GM19455 (cell line): ENCODE measurements at regions not wholly inside any gene's neighbourhood (a gene's known extent, or its start where the extent isn't known, plus 50 kb on each side); places are given as distances from the start of the nearest gene placed in this dataset.

Experiments
- ATAC-seq: cut with Tn5 transposase; IDR thresholded peaks from one replicate; pipeline ENCODE4 v1.9.1; 2021; ENCODE audit not compliant: unreplicated experiment

DNA sequence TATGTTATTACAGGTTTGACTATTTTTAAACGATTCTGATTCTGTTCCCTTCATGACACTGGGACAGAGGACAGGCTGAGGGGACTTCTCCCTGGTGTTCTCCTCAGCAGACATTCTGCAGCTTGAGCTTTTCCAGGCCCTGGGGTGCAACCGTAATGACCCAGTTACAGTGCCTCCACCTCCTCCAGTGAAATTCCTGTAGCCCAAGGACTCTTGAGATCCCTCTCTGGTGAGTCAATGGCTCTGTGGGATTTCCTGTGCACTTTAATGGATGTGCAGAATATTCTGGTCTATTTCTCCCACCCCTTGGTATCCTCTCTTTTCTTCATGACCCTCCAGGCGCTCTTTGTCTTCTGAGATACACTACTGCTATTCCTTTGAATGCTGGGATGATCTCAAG lies 319.3 kb downstream of the INHBA start:
- no peak for ATAC-seq

DNA sequence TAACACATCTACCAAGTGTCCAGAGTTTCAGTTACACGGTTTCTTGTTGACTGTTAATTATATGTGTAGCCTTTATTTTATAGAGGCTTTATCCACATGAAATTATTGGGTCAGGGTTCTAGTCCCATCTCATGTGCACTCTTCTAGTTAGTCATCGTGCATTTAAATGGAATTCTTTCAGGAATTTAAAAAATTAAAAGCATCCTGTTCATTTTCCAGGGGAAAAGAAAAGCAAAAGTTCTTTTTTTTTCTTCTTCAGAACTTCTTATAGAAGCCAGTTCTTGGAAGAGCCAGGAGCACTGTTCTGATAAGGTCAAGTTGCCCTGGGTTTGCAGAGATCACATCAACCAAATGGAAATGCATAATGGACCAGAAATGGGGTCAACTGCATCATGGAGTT lies 324.7 kb downstream of the INHBA start:
- no peak for ATAC-seq

DNA sequence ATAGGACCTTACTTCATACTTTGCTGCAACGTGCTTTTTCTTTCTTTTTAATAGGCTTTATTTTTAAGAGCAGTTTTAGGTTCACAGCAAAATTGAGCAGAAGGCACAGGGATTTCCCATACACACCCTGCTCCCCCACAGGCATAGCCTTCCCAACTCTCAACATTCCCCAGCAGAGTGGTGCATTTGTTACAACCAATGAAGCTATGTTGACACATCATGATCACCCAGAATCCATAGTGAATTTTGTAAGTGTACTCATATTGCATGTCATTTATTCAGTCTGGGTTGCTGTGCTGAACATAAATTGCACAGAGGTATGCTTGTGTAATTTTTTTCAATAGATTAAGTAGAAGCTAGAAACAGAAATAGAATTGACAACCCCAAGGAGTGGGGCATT lies 327.3 kb downstream of the INHBA start:
- no peak for ATAC-seq

DNA sequence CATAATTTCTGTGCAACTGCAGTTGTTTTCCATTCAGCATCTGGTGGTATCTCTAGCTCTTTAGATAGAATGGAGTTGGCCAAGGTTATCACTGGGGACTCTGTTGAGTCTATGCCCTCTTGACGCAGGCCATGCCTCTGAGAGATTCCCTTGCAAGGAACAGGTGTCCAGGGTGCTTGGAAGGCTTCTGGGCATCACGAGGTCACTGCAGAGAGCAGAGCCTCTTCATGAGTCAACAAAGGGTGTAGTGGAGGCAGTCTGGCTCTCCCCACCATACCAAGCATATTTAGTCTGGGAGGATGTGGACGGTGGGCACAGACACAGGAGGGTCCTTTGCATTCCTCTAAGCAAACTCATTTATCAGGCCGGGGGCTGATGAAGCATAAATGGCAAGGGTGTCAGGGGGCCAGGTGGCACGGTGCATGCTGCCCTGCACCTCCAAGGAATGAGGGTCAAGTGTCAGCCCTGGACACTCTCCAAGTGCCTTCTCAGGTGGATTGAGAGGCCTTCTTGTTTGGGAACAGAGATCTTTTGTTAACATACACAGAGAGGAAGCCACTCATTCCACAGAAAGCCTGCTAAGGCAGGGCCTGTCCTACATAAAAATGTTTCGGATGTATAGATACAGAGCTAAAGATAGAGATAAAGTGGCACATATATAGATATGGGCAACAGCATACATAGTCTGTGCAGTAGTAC lies 328.6 kb downstream of the INHBA start:
- ATAC-seq = no peak

DNA sequence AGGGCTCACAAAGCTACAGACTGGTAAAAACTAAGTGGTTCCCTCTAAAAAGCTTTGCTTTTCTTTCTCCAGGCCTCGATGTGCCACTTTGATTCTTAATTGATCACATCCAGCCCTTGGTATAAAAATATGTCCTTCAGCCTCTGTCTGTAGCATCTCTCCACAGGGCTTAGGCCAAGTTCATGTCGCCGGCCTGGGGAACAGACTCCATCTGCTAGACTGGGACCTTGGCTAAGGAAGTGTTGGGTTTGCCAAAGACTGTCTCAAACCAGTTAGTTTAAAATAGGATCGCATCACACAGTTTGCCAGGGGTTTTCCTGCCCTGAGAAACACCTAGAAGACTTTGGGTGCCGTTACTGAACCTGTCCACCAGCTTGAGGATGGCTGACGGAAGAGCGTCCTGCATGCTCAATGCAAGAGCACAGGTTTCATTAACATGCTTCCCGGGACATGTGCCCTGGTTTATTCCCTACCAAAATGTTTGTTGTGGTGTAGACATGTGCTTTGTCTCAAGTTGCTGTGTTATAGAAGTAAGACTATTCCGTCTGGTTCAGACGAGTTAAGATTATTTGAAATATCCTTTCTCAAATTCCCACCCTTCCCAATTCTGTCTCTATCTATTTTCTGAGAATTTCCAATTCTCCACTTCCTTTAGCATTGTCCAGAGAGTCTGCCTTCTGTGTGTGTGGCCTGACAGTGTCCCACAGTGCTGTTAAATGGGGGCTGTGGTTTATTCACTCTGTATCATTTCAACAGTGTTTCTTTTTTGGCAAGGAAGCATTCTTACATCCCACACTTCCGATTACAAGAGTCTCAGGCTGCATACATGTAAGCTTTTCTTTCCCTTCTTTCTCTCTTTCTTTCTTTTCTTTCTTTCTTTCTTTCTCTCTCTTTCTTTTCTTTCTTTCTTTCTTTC lies 334.7 kb downstream of the INHBA start:
- ATAC-seq = no peak

DNA sequence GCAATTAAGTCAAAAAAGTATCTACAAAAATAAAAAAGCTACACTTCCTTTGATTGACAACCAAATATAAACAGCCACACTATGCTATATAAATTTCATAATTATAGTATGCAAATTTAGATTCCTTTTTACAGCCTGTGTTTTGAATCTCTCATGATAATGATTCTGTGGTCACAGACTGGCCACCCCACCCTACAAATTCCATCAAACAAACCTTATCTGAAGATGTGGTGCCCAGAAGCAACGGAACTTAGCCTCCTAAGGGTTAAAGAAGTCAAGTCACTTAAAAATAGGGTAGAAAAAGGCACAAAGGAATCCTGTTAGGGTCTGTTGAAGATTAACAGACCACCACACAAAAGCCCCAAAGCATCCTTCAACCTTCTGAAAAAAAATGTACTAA lies 351.8 kb downstream of the INHBA start:
- ATAC-seq = no peak

DNA sequence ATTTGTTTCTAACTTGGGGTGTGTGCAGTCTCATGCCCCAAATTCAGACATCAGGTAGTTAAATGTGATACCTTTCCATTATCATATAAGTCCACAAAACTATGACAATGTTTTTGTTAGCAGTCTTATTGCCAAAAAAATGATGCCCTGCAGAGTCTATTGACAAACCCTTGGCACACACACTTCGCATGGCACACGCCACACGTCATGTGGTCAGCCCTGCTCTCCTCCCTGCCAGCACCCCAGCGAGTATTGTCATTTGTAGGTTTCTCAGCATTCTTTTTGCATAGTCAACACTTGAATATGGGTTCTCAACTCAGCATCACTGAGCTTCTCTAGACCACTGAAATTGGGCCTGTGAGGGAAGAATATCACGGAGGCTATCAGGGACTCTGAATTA lies 356.0 kb downstream of the INHBA start:
- ATAC-seq = no peak

DNA sequence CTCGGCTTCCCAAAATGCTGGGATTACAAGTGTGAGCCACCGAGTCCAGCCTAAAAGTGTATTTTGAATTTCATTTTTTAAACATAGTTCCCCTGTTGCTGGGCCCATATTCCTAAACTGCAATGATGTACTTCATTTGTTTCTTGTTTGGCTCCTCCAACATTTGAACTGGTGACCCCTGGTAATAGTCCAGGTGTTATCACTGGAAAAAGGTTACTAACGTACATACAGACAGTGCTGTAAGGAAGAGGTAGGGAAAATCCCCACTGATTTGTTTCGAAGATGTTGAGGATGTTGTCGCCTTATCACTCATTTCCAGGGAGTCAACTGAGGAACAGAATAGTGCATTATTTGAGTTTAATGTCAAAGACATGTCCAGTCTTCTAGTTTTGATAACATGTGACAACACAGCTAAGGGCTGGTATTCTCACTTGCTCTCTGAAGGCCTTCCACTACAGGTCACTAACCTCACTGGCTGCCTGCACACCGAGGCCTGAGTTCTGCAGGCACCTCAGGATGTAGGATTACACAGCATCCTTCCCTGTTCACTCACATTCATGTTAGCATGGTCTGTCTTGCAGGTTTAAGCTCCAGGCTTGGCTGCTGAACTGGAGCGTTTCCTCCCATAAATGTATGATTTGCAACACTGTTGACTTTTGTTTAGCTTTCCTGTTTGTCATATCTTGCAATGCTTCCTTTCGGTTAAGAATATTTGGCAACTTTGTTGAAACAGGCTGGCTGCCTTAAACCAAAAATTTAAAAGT lies 362.8 kb downstream of the INHBA start:
- ATAC-seq = no peak

DNA sequence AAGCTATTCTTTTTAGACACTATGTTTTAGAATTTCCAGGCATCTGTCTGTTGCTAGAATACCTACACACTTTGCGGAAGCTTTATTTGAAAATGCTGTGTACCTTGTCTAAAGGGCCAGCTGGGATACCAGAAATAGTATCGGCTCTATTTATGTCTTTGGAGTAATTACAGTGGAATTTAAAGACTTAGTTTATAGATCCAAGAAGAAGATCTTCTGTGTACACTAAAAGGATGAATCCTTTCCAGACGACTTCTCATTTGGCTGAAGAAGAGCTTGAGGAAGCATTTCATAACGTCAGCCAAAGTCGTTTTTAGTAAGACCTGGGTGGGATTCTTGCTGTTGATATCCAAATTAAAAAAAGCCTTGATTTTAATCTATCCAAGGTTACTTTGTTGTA lies 365.9 kb downstream of the INHBA start:
- ATAC-seq = no peak

DNA sequence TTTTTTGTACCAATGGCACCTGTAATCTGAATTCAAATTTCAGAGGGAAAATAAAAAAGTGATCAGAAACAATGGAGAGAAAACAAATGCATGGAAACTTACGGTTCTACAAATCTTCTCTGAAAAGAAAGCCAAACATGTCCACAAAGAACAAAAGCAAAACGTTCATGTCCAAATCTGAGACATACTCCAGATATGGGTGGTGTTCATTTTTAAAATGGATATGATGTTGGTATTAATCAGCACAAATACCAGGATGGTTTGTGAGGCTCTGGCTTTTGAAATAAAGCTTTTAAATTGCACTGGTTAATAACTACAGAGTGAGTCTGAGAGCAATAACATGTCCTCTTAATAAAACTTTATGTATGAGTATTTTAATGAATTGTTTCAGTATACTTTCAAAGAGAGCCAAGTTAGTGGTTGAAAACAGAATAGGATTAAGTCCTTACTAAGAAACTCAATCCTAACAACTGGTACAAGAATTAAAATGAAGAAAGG lies 366.4 kb downstream of the INHBA start:
- ATAC-seq = no peak

DNA sequence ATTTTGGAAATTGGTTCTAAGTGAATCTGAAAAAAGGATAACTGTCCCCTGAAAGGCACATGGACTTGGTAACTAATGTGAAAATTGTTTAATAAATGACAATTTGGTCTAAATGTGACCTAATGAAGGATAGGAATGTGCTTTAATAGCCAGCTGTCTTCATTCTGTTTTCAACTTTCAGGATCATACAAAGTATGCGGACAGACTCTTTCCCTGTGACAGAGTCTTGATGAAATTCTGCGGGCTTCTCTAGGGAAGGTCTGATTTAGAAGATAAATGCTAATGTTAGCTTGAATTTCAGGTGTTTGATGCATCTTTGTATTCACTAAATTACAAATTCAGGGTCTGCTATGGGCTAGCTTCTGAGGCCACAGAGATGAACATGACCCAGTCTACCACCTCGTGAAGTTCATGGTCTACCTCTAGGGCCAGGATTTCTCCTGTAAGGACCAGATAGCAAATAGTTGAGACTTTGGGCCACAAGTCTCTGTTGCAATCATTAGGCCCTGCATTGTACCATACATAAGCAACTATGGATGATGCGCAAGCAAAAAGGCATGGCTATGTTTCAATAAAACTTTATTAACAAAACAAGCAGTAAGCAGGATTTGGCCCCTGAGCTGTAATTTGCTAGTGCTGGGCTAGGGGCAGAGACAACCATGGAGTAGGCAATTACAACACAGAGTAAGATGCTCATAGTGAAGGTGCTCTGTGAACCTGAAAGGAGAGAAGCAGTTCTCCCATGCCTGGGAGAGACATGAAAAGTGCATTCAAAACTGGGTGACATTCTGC lies 368.6 kb downstream of the INHBA start:
- no peak for ATAC-seq

DNA sequence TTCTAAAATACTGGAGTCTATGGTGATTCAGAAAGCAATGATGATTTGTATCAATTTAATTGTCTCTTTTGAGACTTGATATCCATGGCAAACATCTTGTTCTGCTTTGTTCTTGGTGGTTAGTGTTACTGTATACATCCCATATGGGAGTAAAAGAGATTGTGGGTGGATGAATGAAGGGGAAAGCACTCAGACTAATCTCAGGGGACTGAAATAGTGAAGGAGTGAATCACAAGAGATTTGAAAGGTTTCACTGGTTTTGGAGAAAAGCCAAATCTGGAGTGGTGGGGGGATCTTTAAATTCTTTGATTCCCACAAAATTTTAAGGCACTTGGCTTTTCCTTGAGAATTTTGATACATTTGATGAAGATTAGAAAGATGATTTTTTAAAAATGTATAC lies 369.4 kb downstream of the INHBA start:
- no peak for ATAC-seq

DNA sequence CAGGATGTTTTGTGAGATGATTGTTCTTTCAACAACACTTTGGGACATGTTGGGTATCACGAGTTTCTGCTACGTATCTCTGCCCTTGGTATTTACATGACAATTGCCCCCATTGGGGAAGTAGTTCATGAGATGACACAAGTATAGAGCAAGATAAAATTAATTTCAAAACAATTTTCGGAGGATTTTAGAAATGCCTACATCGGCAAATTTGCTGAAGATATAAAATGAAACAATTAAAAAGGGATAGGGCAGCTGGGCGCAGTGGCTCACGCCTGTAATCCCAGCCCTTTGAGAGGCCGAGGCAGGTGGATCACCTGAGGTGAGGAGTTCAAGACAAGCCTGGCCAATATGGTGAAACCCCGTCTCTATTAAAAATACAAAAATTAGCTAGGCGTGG lies 371.7 kb downstream of the INHBA start:
- ATAC-seq = no peak

DNA sequence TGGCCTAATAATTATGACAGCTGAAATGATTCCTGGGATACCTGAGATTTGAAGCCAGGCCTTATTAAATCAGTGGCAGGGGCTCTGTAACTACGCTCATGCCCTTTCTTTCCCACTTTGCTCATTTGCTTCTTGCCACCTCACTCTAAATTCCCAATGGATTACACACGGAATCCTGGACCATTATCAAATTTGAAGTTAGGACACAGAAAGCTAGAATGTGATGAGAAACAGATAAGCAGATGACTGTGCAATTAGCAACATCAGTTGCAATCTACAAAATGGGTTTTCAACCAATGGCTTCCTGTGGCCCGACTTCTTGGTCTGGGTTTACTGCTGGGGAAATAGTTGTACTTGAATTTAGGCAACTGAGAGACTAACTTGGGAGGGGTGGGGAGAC lies 374.3 kb downstream of the INHBA start:
- no peak for ATAC-seq

DNA sequence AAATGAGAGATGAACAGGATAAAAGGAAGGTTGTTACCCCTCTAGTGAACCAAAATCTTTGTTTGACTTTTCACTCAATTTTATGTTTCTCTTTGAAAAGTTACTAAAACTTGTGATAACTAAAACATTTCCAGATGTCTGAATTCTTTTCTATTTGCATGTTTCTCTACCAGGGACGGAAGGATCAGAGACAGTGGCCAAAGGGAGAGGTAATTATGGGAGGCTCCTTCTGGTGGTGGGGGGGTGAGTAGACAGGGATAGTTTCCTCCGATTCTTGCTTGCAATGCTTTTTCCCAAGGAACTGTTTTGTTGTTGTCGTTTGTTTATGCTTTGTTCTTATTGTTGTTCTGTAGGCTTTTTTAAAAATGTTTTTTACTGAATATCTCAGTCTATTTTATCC lies 374.8 kb downstream of the INHBA start:
- no peak for ATAC-seq

DNA sequence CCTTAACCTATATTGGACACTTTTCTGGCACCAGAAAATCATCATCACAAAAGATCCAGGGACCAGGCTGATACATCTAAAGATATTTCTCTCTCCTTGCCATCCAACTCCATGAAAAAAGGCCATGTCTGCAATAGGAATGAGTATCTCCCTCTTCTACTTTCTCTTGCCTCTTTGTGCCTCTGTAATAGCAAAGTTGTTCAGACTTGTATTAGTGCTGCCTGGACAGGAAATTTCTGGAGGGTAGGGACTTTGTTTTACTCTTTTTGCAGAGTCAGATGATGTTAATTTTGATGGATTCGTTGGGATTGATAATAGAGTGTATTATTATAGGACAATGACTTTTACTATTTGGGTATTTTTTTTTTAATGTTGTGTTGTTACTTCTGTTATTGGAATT lies 376.3 kb downstream of the INHBA start:
- no peak for ATAC-seq

DNA sequence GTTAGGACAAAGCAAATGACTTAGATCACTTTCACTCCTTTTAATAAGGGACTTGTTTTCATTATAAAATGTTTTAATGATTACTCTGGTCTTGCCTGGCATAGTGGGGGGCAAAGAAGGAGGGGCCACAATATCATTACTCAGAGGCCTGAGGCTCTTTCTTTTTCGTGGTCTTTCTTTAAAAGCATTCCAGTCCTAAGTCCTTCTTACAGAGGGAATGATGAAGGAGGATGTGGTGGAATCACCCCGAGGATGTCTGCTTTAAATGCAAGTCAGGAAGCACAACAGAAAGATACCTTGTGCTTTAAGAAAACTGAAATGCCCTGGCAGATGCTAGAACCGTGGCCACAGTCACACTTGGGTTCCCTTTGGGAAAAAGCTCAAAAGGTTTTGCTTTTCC lies 379.1 kb downstream of the INHBA start:
- ATAC-seq = no peak

DNA sequence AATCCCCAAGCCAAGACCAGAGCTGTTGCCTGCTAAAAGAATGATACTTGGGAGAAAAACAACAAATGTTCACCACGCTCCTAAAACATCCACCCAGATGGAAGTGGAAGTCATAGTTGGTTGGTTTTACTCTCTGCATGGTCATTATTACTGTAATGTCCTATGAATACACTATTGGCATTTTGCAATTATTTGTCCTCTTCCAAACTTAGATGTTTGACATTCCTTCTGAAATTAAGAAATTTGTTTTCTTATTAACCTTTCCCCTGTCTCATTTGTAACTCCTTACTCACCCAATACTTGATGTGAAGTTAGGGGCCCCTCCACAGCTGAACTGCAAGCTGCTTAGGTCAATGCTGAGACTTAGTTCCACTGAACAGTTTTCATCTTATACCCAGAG lies 383.3 kb downstream of the INHBA start:
- ATAC-seq = no peak

DNA sequence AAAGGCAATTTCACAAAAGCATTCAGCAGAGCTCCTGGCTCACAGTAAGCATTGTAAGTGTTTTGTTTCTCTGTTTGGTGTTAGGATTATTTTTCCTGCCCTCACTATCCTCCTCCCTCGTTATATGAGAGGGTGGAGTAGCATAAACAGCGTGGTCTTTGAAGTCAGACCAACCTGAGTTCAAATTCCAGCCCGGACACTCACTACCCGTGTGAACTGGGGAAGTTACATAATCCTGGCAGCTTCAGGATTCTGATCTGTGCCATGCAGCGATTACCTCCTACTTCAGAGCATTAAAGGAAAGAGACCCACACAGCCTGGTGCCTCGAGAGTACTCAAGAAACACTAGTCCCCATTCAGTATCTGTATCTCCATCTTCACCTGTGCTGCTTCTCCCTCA lies 386.5 kb downstream of the INHBA start:
- no peak for ATAC-seq

DNA sequence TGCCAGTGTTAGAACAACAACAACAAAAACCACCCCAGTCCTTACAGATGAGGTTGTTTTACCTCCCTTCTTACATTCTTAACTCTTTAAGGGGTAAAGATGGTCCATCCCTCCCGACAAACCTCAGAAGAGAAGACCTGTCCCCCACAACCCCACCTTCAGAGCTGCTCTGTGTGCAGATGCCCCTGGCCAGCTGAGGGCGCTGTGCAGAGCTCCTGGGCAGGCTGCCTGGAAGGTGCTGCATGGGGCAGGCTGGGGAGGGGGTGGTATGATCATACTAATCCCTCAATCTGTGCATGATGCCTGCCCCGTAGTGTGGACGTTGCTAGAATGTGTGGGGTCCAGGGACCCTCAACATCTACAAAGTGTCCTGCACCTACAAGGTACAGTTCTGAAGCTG lies 387.1 kb downstream of the INHBA start:
- ATAC-seq = no peak

DNA sequence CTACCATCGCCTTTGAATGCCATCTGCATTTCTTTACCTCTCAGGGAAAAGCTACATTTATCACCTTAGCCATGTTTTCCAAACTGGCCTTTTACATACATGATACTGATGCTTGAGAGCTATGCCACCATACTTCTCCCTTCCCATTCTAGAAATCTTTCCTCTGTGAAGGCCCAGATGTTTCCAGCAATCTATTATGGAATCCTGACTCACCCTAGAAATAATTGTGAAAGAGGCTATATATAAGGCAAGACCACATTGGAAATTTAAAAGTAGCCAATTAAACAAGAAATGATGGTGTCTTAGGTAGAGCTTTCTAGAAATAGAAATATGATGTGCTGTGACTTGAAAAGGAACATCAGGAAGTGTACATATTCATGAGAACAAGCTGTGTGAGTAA lies 389.7 kb downstream of the INHBA start:
- ATAC-seq = no peak
